ENCODE measurements at regions not wholly inside any gene's neighbourhood (a gene's known extent, or its start where the extent isn't known, plus 50 kb on each side); places are given as distances from the start of the nearest gene placed in this dataset.

DNA sequence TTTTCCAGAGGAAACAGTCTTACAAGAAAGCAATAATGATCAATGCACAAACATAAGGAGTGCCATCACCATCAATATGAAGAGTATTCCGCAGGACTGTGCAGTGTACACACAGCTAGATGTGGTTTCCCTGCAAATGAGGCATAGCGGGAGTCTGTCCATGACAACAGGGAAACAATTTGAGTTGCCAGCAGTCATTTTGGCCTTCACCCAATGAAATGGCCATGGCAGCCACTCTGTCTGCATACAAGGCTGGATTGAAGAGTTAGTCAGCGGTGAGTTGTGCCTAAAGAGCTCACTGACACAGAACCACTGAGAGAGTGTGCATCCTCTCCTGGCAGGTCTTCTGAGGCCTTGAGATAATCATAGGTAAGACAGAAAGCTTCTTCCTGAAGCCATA, 303.3 kb downstream of the IPMK start:
- Histone ChIP-seq H3K36me3 (ENCODE audit: control insufficient read depth, insufficient read depth, low read length) (no peaks in the 10 kb centered on the region), H3K79me2 (no peaks in the 10 kb centered on the region), H3K9ac (no peak overlapping the region), H2AFZ (no peak overlapping the region), H3K27me3 (ENCODE audit: control insufficient read depth, insufficient read depth, low read length) (no peaks in the 10 kb centered on the region), H3K4me3 (ENCODE audit: low read depth, low read length) (no peak overlapping the region), H3K4me2 (ENCODE audit: low read length) (no peak overlapping the region), H3K27ac (no peak overlapping the region), H3K4me1 (no peaks in the 10 kb centered on the region), H3K9me3 (ENCODE audit: control insufficient read depth, low read length) (no peaks in the 10 kb centered on the region)
- TF ChIP-seq, protein P1, sequence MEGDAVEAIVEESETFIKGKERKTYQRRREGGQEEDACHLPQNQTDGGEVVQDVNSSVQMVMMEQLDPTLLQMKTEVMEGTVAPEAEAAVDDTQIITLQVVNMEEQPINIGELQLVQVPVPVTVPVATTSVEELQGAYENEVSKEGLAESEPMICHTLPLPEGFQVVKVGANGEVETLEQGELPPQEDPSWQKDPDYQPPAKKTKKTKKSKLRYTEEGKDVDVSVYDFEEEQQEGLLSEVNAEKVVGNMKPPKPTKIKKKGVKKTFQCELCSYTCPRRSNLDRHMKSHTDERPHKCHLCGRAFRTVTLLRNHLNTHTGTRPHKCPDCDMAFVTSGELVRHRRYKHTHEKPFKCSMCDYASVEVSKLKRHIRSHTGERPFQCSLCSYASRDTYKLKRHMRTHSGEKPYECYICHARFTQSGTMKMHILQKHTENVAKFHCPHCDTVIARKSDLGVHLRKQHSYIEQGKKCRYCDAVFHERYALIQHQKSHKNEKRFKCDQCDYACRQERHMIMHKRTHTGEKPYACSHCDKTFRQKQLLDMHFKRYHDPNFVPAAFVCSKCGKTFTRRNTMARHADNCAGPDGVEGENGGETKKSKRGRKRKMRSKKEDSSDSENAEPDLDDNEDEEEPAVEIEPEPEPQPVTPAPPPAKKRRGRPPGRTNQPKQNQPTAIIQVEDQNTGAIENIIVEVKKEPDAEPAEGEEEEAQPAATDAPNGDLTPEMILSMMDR (IDR thresholded peaks at IDR 0.05), result no peak

- no peaks in the 10 kb centered on the region for H3K79me2 ChIP-seq
- no peak overlapping the region for H3K4me2 ChIP-seq (ENCODE audit: low read length)
- H2AFZ ChIP-seq, result no peak overlapping the region
- no peaks in the 10 kb centered on the region for H3K9me3 ChIP-seq (ENCODE audit: control insufficient read depth, low read length)
- H3K27ac ChIP-seq, result no peak overlapping the region
- H3K36me3 ChIP-seq (ENCODE audit: control insufficient read depth, insufficient read depth, low read length), result no peaks in the 10 kb centered on the region
- H3K4me3 ChIP-seq (ENCODE audit: low read depth, low read length), result no peak overlapping the region
- no peaks in the 10 kb centered on the region for H3K4me1 ChIP-seq
- no peak overlapping the region for H3K9ac ChIP-seq
- no peaks in the 10 kb centered on the region for H3K27me3 ChIP-seq (ENCODE audit: control insufficient read depth, insufficient read depth, low read length)
- TF ChIP-seq, protein P1 (IDR thresholded peaks at IDR 0.05), result no peak
These were observed 304.1 kb downstream of the IPMK start for GRCh38 chr10:57963546-57963945.

GRCh38 chr10:57962839-57963238, 304.9 kb downstream of the IPMK start:
- Histone ChIP-seq H3K36me3 (ENCODE audit: control insufficient read depth, insufficient read depth, low read length) (no peaks in the 10 kb centered on the region), H3K4me1 (no peaks in the 10 kb centered on the region), H3K4me3 (ENCODE audit: low read depth, low read length) (no peak overlapping the region), H3K9me3 (ENCODE audit: control insufficient read depth, low read length) (no peaks in the 10 kb centered on the region), H3K79me2 (no peaks in the 10 kb centered on the region), H3K9ac (no peak overlapping the region), H2AFZ (no peak overlapping the region), H3K27me3 (ENCODE audit: control insufficient read depth, insufficient read depth, low read length) (no peaks in the 10 kb centered on the region), H3K27ac (no peak overlapping the region), H3K4me2 (ENCODE audit: low read length) (no peak overlapping the region)
- TF ChIP-seq, protein P1 (IDR thresholded peaks at IDR 0.05), result no peak

DNA sequence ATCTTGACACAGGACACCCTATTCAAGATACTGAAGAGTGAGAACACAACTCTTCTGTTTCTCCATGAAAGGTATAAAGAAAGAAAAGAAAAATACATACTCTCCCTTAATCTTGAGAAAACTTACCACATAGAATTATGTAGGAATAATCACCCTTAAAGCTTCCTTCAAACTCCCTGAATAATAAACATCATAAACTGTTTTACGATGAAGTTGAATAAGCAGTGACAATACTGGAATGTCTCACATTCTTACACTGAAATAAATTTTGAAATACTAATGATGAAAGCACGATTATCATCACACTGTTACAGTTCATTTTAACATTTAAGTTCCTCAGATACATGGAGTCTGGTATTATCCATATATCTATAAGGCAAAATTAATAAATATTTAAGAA, 306.2 kb downstream of the IPMK start:
- Histone ChIP-seq H3K36me3 (ENCODE audit: control insufficient read depth, insufficient read depth, low read length) (no peaks in the 10 kb centered on the region), H3K9ac (no peak overlapping the region), H3K4me3 (ENCODE audit: low read depth, low read length) (no peak overlapping the region), H3K27me3 (ENCODE audit: control insufficient read depth, insufficient read depth, low read length) (no peaks in the 10 kb centered on the region), H3K9me3 (ENCODE audit: control insufficient read depth, low read length) (no peaks in the 10 kb centered on the region), H3K4me1 (no peaks in the 10 kb centered on the region), H3K4me2 (ENCODE audit: low read length) (no peak overlapping the region), H3K27ac (no peak overlapping the region), H3K79me2 (no peaks in the 10 kb centered on the region), H2AFZ (no peak overlapping the region)
- TF ChIP-seq, protein P1 (IDR thresholded peaks at IDR 0.05), result no peak

- Histone ChIP-seq H3K9me3 (ENCODE audit: control insufficient read depth, low read length) (no peaks in the 10 kb centered on the region), H3K9ac (no peak overlapping the region), H3K27me3 (ENCODE audit: control insufficient read depth, insufficient read depth, low read length) (no peaks in the 10 kb centered on the region), H2AFZ (no peak overlapping the region), H3K4me3 (ENCODE audit: low read depth, low read length) (no peak overlapping the region), H3K36me3 (ENCODE audit: control insufficient read depth, insufficient read depth, low read length) (no peaks in the 10 kb centered on the region), H3K4me2 (ENCODE audit: low read length) (no peak overlapping the region), H3K27ac (no peak overlapping the region), H3K4me1 (no peaks in the 10 kb centered on the region), H3K79me2 (no peaks in the 10 kb centered on the region)
- TF ChIP-seq, protein P1 (IDR thresholded peaks at IDR 0.05), result no peak
These were observed 307.3 kb downstream of the IPMK start for GRCh38 chr10:57960406-57960805.

Data from parathyroid adenoma (tissue), 2 donors.